SU-DHL-6 (cell line): ENCODE measurements at regions not wholly inside any gene's neighbourhood (a gene's known extent, or its start where the extent isn't known, plus 50 kb on each side); places are given as distances from the start of the nearest gene placed in this dataset.

Source experiments
- H2AFZ ChIP-seq: fragments of 200-600 bp; sonication (generic); 2 replicates; pipeline ENCODE4 v1.6.1; 2014; ENCODE audit warnings: low read depth, mild to moderate bottlenecking, moderate library complexity, mixed read lengths, antibody characterized with exemption, low read length; ENCODE audit not compliant: severe bottlenecking
- H3F3A ChIP-seq: fragments of 200-600 bp; shearing (Covaris generic); 2 replicates; pipeline ENCODE4 v1.6.0; 2016; ENCODE audit warnings: antibody characterized with exemption, mild to moderate bottlenecking; ENCODE audit not compliant: insufficient read depth
- H3K27ac ChIP-seq: fragments of 200-600 bp; sonication (generic); 2 replicates; pipeline ENCODE4 v1.5.1; 2016; ENCODE audit warnings: low read depth, mild to moderate bottlenecking, low read length, moderate library complexity, mixed read lengths
- H3K27me3 ChIP-seq: fragments of 200-600 bp; sonication (generic), shearing (Covaris generic); 2 replicates; pipeline ENCODE4 v1.6.0; 2014; ENCODE audit warnings: mild to moderate bottlenecking, low read length
- H3K36me3 ChIP-seq: fragments of 200-600 bp; sonication (generic); 2 replicates; pipeline ENCODE4 v1.6.1; 2014; ENCODE audit warnings: mild to moderate bottlenecking, low read length, mixed read lengths
- H3K4me2 ChIP-seq: fragments of 300-600, 200-600 bp; shearing (Covaris generic), sonication (generic); 2 replicates; pipeline ENCODE4 v1.6.0; 2014; ENCODE audit warnings: low read length, low read depth, mild to moderate bottlenecking; ENCODE audit not compliant: poor library complexity, severe bottlenecking
- H3K4me3 ChIP-seq: fragments of 200-600 bp; sonication (generic); 2 replicates; pipeline ENCODE4 v1.5.1; 2014; ENCODE audit warnings: antibody characterized with exemption, low read length, mild to moderate bottlenecking, mixed read lengths; ENCODE audit not compliant: insufficient read depth, poor library complexity, severe bottlenecking
- H3K79me2 ChIP-seq: fragments of 200-600 bp; sonication (generic); 2 replicates; pipeline ENCODE4 v1.6.1; 2014; ENCODE audit warnings: mild to moderate bottlenecking, low read length, moderate library complexity; ENCODE audit not compliant: insufficient read depth
- H3K9ac ChIP-seq: fragments of 200-600 bp; sonication (generic); 2 replicates; pipeline ENCODE4 v1.7.0; 2014; ENCODE audit warnings: mild to moderate bottlenecking, low read length
- H3K9me2 ChIP-seq: fragments of 200-600 bp; sonication (generic); replicated peaks from 2 replicates; pipeline ENCODE4 v1.6.1; 2014; ENCODE audit warnings: low read length; ENCODE audit not compliant: insufficient read depth
- H3K9me3 ChIP-seq: fragments of 200-600 bp; sonication (generic); 2 replicates; pipeline ENCODE4 v1.6.1; 2014; ENCODE audit warnings: low read length, mixed read lengths; ENCODE audit not compliant: insufficient read depth
- H4K20me1 ChIP-seq: fragments of 200-600 bp; sonication (generic); 2 replicates; pipeline ENCODE4 v1.6.1; 2014; ENCODE audit warnings: low read depth, mild to moderate bottlenecking, antibody characterized with exemption, low read length, moderate library complexity, mixed read lengths
- CTCF ChIP-seq: fragments of 200-600 bp; sonication (generic); IDR thresholded peaks from one replicate; pipeline ENCODE4 v1.5.1; 2017; ENCODE audit warnings: antibody characterized with exemption, mild to moderate bottlenecking, low read length, moderate library complexity; ENCODE audit not compliant: insufficient read depth, poor library complexity, severe bottlenecking
- EZH2phosphoT487 ChIP-seq: fragments of 200-600 bp; sonication (generic), shearing (Covaris generic); conservative IDR thresholded peaks from 2 replicates; pipeline ENCODE4 v1.6.1; 2018; ENCODE audit warnings: mild to moderate bottlenecking, antibody characterized with exemption, low read length, moderate library complexity, mixed read lengths

DNA sequence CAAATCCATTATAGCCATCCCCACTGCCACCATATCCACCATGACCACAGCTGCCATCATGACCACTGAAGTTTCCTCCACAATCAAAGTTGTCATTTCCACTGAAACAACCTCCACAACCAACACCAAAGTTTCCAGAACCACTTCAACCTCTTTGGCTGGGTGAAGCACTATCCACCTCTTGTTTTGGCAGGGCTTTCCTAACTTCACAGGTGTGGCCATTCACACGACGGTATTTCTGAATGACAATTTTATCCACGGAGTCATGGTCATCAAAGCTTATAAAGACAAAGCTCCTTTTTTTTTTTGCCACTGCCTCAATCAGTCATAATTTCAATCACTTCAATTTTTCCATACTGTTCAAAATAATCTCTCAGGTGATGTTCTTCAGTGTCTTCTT is 89.8 kb upstream of the UGP2 start:
- Histone ChIP-seq H3K36me3 (no peaks in the 10 kb centered on the region), H3K79me2 (no peaks in the 10 kb centered on the region), H3K4me2 (no peak overlapping the region), H3K27ac (no peak overlapping the region), H3K9me3 (no peaks in the 10 kb centered on the region), H4K20me1 (no peaks in the 10 kb centered on the region), H3K9ac (no peak overlapping the region), H3K4me3 (no peak overlapping the region), H3K27me3 (no peaks in the 10 kb centered on the region), H3K9me2 (no peaks in the 10 kb centered on the region), H3F3A (no peaks in the 10 kb centered on the region), H2AFZ (no peak overlapping the region)
- TF ChIP-seq EZH2phosphoT487 (no peak), CTCF (no peak)

DNA sequence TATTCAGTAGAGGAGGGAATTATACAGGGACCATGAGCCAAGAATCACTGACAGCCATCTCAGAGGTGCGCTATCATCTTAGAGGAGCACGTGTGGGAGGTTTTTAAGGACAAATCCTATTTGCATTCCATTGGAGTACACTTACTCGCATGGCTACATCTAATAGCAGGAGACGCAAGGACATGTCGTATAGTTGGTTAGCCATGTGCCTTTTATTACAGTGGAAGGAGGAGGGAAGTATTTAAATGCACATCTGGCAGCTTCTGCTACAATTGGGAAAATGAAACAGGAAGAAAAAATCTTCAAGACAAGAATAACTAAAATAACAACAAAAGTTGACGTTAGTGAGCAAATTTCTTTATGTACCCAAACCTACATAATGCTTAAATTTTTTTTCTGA is 86.5 kb upstream of the UGP2 start:
- H3K79me2 ChIP-seq, result no peaks in the 10 kb centered on the region
- H3K9me3 ChIP-seq, result no peaks in the 10 kb centered on the region
- H2AFZ ChIP-seq, result no peak overlapping the region
- no peaks in the 10 kb centered on the region for H3K9me2 ChIP-seq
- H3K4me3 ChIP-seq, result no peak overlapping the region
- H3K9ac ChIP-seq, result no peak overlapping the region
- no peaks in the 10 kb centered on the region for H4K20me1 ChIP-seq
- H3K27ac ChIP-seq, result no peak overlapping the region
- no peaks in the 10 kb centered on the region for H3K36me3 ChIP-seq
- H3K27me3 ChIP-seq, result no peaks in the 10 kb centered on the region
- H3K4me2 ChIP-seq, result no peak overlapping the region
- H3F3A ChIP-seq, result no peaks in the 10 kb centered on the region
- TF ChIP-seq EZH2phosphoT487 (no peak), CTCF (no peak)

- H3K27me3 ChIP-seq, result no peaks in the 10 kb centered on the region
- no peaks in the 10 kb centered on the region for H3K9me2 ChIP-seq
- H3K27ac ChIP-seq, result no peak overlapping the region
- H3F3A ChIP-seq, result no peaks in the 10 kb centered on the region
- no peak for TF ChIP-seq CTCF
- no peak for TF ChIP-seq EZH2phosphoT487
- H4K20me1 ChIP-seq, result no peaks in the 10 kb centered on the region
- no peaks in the 10 kb centered on the region for H3K79me2 ChIP-seq
- H3K9me3 ChIP-seq, result no peaks in the 10 kb centered on the region
- H3K4me2 ChIP-seq, result no peak overlapping the region
- no peak overlapping the region for H3K9ac ChIP-seq
- no peak overlapping the region for H2AFZ ChIP-seq
- no peaks in the 10 kb centered on the region for H3K36me3 ChIP-seq
- no peak overlapping the region for H3K4me3 ChIP-seq
Measured at GRCh38 chr2:63755965-63756364, 85.7 kb upstream of the UGP2 start.
